Left colon (tissue), 2 donors: ENCODE measurements at regions not wholly inside any gene's neighbourhood (a gene's known extent, or its start where the extent isn't known, plus 50 kb on each side); places are given as distances from the start of the nearest gene placed in this dataset.
"Not testable (repeated sequence)": the region's sequence is repeated elsewhere in the genome, so short reads cannot be mapped to it uniquely, and the experiment has no call there.

Experiments
- ATAC-seq: fragments of 200-7000 bp; cut with Tn5 transposase; one replicate; pipeline ENCODE4 v1.9.1; 2020; ENCODE audit warnings: mild to moderate bottlenecking, moderate library complexity
- DNase-seq, 2 donors: peaks; one replicate each; pipeline ENCODE4 v3.0.0-alpha.2; 2020
- intact Hi-C, 2 donors: fragments of 100-400 bp; cut with DNase I in 1 of 2; cut with micrococcal nuclease in 1 of 2; formaldehyde crosslinking; loops; one replicate each; pipeline versions ENCODE4 v1.11.2 to v1.14.0; 2022; cut with DNase I, micrococcal nuclease
- donor health status: DM: no; HTN: no; CAD: no.
- donor health status: DM: yes; HTN: yes; CAD: no.

DNA sequence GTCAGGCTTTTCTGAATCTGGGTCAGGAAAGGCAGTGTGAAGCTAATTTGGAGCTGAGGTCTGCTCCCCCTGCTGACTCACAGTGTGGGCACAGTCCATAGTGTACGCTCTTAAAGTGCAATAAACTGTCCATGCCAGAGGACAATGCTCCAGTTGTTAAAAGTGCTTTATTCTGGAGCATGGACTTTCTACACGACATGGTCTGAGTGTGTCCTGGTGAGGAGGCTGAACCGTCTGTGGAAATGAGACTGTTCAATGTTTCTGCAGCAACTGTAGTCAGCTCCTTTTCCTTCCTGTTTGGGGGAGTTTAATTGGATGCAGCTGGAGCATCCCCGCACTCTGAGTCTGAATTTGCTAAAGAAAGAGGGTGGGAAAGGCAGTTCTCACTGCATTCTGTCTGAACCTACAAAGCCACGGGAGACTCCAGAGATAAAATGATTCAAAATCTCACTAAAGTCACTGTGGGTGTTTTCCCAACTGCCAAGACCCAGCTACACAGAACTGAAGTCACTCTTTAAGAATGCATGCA, 110.2 kb upstream of the TRIB2 start:
- ATAC-seq (no peak), DNase-seq (no peak)
- intact Hi-C loops, result no loop called here

DNA sequence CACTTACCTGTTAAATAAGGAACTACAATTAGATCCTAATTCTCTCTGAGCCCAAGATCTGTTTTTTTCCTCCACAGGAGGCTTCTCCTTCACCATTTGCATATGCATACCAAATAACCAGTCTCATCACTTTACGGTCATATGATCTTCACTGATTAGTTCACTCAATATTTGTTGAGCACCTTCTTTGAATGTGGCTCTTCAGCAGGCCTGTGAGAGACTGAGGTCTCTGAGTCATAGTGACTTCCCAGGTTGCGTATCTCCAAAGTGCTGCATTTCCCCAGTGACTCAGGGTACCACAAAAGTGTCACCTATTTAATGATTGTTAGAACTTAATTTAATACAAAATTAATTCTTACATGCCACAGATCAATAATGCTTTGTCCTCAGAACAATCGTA, 108.8 kb upstream of the TRIB2 start:
- intact Hi-C loops, result no loop called here
- DNase-seq, result no peak
- no peak for ATAC-seq

DNA sequence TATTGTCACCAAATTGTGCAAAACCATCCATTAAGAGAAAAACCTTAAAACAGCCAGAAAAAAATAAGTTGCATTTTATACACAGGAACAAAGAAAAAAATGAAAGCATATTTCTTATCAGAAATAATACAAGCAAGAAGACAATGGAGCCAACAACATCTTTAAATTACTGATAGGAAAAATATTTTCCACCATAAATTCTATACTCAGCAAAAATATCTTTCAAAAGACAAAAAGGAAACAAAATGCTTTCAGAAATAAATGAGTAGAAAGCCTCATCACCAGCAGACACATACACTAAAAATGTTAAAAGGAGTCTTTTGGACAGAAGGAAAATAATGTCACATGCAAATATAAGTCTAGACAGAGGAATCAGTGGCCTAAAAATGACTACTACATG, 106.4 kb upstream of the TRIB2 start:
- no peak for ATAC-seq
- no peak for DNase-seq
- intact Hi-C loops, result no loop called here

DNA sequence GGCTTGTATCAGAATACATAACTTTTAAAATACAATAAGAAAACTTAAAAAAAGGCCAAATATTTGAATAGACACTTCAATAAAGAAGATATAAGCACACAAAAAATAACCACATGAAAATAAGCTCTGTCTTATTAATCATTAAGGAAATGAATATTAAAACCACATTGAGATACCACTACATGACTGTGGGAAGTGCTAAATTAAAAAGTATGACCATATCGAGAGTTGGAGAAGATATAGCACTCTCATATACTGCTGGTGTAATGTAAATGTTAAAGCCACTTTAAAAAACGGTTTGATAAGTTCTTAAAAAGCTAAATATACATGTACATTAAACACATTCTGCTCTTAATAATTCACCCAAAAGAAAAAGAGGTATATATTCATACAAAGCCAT, 104.6 kb upstream of the TRIB2 start:
- intact Hi-C loops, result no loop called here
- ATAC-seq, result no peak

DNA sequence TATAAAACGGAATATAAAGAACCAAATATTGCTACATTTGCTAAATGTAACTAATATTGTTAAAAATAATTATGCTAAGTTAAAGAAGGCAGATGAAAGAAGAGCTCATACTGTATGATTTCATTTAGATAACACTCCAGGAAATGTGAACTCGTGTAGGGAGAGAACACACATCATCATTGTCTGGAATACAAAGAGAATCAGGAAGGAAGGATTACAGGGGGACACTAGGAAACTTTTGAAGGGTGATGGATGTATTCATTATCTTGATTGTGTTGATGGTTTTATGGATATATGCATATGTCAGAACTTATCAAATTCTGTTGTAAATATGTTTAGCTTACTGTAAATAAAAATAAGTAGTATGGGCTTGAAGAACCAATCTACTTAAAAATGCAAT, 104.1 kb upstream of the TRIB2 start:
- intact Hi-C loops, result no loop called here
- ATAC-seq, result no peak
- DNase-seq, result no peak

More for the DNA sequence above, 104.6 kb upstream of the TRIB2 start:
- no peak for DNase-seq

DNA sequence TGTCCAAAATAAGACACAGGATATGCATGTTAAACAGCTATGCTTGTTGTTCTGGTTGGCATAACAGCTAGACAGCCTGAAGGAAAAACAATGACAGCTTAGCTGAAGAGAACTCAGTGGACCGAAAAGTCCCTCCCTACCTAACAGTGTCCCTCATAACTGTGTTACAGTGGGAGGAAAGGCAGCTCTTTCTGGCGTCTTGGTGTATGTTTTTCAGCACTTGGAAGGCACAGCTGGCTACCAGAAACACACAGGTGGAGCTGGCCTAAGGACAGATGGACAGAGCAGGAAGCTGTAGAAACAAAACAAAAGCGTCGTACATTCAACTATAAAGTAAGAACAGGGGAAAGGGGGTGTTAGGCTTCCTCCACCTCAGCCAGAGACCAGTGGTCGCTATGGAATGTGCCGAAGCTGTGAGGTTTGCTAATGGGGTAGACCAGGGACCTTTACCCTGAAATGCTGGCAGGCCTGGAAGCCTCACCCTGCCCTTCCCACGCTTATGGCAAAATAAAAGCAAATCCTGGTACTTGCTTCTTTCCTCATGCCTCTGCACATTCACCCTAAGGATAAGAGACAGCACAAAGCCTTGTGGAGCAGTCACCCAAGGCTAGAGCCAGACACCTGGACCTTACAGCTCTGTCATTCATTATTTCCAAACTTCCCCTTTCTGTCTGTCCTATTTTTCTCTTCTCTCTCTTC, 103.5 kb upstream of the TRIB2 start:
- no peak for ATAC-seq
- intact Hi-C loops, result no loop called here
- DNase-seq, result no peak

DNA sequence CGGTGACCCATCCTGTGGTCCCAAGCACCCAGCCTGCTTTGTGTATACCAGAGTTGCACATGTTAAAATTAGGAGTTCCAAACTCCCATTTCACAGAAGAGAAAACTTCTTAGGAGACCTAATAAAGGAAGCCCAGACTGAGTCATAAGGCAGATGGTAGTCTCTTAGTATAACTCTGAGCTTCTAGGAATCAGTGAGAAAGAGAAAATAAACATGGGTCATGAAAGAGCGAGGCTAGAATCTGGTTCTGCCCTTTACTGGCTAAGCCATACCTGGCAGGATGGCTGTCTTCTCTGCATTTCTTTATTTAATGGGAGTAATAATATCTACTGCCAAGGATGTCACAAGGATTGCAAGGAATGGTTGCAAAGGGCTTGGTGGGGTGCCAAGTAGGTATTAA, 101.2 kb upstream of the TRIB2 start:
- DNase-seq (no peak), ATAC-seq (no peak)
- intact Hi-C loops, result no loop called here

DNA sequence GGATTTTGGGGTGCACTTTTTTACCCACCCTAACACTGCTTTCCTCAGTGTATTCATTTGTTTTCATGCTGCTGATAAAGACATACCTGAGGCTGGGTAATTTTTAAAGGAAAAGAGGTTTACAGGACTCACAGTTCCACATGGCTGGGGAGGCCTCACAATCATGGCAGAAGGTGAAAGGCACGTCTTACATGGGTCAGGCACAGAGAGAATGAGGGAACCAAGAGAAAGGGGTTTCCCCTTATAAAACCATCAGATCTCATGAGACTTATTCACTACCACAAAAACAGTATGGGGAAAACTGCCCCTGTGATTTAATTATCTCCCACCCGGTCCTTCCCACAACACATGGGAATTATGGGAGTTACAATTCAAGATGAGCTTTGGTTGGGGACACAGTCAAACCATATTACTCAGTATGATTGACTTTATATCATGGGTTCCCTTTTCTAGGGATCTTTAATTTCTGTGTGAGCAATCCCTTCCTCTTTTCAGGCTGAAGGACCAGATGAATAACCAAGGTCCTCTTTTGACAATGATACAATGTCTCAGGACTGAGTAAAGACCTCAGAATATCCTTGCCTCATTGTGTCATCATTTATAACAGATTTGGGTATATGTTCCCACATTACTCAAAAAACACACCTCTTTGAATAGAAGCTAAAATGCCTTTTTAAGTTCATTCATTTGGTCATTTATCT, 100.1 kb upstream of the TRIB2 start:
- DNase-seq, result no peak
- no peak for ATAC-seq
- intact Hi-C loops, result no loop called here

DNA sequence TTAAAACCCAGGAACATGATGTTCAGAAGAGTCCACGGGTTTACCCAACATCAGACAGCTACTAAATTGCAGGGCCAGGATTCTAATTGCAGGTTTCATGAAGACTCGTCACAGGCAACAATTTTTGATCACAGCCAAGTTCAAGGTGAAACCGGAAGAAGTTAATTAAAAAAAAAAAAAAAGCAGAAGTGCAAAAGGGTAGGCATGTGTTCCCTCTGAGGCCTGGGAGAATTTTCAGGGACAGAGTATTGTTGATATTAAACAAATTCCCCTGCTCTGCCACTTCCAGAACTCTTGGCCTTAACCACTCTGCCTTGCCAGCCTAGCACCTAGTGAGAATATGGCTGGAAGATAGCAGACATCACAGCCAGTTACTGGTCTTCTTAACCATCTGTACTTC, 99.4 kb upstream of the TRIB2 start:
- ATAC-seq (no peak), DNase-seq (no peak)
- intact Hi-C loops, result no loop called here

DNA sequence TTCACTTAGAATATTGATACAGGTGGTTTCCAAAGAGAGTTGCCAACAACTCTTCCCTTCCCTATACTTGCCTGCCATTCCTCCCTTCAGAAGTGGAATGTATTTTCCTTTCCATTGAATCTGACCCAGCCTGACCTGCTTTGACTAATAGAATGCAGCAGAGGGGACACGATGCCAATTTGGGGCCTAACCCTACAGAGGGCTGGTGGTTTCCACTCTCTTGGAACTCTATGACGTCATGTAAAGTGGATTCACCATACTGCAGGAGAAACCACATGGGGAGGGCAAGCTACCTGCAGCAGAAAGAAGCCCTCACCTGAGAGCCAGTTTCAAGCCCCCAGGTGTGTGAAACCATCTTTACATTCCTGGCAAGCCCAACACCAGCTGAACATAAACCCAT, 98.9 kb upstream of the TRIB2 start:
- no peak for DNase-seq
- ATAC-seq, result no peak
- intact Hi-C loops, result no loop called here

DNA sequence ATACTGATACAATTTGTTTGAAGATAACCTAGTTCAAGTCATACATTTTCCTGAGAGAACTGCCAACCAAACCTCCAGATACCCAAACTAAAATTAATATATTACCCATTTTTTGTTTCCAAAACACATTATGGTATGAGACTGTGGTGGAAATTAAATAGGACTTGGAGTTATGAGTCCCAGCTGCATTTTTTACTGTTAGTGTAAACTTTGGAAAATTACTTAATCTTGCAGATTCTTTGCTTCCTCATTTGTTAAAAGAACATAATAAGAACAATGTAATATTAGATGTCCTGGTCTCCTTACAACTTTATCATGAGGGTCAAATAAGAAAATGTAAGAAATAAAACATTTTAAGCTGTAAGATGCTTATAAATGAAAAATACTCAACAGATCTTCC, 98.2 kb upstream of the TRIB2 start:
- no peak for DNase-seq
- ATAC-seq, result no peak
- intact Hi-C loops, result no loop called here

DNA sequence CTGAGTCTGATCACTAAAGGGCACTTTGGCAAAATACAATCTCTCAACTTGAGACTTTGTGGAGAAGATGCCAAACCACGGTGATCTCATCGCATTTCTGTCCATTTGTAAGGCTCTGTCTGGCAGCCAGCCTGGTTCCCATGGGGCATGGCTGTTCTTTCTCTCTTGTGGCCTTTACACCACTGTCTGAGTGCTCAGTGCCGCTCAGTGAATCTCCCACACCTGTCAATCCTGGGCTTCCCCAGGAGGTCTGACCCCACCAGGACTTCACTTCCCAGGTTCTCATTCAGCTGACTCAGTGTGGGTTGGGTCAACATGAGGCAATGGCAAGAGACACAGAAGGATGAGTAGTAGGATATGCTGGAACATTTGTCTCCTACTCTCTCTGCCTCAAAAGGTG, 96.8 kb upstream of the TRIB2 start:
- intact Hi-C loops, result no loop called here
- no peak for DNase-seq
- ATAC-seq, result no peak

DNA sequence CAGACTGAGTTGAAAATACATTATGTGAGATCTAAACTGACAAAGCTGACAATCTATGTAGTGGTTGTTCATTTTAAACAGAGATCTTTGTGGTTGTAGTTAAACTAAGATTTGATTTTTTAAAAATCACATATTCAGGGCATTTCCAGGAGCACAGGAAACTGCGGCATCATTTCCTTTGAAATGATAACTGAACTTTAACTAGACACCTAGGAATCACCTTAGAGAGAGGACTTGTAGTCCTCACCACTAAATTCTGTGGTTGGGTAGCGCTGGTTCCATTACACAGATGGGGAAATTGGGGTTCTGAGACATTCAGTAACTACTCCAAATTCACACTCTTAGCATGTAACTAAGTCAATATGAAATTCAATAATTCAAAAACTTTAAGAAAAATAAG, 96.0 kb upstream of the TRIB2 start:
- intact Hi-C loops, result no loop called here
- DNase-seq (no peak), ATAC-seq (no peak)

DNA sequence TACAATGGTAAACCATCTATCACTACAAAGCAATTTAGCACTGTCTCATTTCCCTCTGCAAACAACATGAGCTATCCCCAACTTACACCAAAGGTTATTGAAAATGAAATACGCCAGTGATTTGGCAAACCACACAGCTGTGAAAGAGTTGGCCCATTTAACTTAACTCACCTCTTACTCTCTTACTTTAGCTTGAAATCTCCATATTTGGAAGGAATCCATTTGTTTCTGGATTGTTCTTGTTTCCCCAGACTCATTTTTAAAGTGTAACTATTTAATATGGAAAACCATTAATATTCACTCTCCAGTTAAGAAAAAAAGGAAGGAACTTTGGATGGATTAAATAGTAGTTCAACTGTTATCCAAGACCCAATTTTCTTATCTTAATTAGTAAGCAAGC, 93.7 kb upstream of the TRIB2 start:
- ATAC-seq (no peak), DNase-seq (no peak)
- intact Hi-C loops, result no loop called here

DNA sequence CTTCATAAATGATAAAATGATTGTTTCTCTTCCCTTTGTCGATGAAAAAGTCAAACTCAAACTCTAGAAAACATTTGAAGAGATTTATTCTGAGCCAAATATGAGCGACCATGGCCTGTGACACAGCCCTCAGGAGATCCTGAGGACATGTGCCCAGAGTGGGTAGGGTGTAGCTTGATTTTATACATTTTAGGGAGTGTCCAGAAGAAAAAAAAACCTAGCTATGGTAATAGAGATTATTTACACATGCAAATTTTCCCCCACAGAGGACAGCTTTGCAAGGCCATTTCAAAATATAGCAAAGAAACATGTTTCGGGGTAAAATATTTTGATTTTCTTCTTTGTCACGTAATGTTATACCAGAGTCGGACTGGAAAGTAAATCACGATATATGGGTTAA, 92.4 kb upstream of the TRIB2 start:
- intact Hi-C loops, result no loop called here
- ATAC-seq (no peak), DNase-seq (no peak)

DNA sequence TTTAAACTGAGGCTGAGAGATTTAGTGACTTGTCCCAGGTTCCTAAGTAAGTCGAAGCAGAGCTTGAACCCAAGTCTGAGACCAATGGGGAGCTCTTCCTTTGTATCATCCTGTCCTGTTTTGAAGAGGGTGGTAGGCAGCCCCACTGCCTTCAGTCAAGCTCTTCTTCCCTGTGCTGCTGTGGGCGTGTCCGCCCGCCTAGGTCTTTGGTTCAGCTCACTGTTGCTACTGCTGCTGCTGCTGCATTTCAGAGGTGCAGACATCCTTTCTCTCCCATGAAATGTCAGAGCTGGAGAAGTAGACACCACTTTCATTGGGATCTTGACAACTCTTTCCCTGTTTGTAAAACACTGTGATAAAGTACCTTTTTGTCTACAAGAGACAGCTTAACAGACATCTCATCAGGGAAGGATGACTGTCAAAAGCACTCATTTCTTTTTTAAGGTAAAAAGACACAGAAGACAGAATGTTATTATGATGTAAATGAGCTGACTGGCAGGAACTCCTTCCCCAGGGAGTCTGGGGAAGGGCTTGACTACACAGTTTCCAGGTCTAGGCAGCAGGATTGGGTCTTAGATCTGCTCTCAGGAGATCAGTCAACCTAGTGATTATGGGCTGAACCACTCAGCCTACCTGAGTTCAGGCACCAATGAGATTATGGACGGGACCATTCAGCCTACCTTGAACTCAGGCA, 91.7 kb upstream of the TRIB2 start:
- DNase-seq (no peak), ATAC-seq (no peak)

DNA sequence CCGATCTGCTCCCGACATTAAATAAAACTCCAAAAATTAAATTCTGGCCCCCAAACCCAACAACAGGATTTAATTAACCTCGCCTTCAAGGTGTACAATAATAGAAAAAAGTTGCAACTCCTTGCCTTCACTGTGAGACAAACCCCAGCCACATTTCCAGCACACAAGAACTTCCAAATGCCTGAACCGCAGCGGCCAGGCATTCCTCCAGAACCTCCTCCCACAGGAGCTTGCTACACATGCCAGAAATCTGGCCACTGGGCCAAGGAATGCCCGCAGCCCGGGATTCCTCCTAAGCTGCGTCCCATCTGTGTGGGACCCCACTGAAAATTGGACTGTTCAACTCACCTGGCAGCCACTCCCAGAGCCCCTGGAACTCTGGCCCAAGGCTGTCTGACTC, 88.2 kb upstream of the TRIB2 start:
- ATAC-seq, DNase-seq, intact Hi-C loops: not testable (repeated sequence)

More for the DNA sequence above, 91.7 kb upstream of the TRIB2 start:
- intact Hi-C loops, result no loop called here

DNA sequence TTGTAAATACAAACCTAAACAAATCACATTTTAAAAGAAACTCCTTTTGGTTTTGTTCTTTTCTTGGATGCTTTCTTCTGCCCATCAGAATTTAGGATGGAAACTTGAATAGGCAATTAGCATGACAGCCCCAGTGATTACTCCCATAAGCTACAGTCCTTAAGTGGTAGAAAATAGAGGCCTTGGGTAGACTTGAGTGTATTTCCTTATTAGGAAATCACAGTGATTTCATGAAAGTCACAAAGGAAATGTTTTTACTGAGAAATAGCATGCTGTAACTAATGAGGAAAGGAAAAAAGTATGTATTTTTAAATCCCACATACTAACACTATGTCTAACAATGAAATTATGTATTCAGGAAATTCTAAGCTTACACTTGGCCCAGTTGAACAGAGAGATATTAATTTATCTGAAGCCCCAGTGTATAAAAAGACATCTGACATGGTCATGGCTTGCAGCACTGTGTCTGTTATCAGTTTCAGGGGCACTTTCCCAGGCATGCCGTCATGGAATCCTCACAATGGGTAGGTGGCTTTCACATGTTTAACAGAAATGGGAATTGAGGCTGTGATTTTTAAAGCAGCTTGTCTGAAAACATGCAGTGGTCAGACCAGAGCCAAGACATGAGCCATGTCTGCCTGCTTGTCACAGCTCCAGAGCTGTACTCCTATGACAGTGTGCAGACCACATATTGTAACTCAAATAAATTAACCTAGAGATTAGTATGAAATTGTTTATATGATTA, 79.7 kb upstream of the TRIB2 start:
- DNase-seq (no peak), ATAC-seq (no peak)
- intact Hi-C loops, result no loop called here

DNA sequence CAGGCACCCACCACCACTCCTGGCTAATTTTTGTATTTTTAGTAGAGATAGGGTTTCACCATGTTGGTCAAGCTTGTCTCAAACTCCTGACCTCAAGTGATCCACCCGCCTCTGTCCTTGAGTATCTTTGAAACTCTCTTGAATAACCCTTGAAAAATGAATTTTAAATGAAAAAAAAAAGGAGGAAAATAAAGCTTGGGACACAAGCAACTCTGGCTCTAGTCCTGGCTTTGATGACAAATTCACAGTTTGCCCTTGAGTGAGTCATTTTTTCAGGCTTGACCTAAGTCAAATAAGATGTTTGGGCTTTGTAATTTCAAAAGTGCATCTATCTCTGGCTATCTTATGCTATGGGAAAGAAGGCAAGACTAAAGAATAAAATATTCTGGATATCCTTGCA, 79.0 kb upstream of the TRIB2 start:
- ATAC-seq, result no peak

DNA sequence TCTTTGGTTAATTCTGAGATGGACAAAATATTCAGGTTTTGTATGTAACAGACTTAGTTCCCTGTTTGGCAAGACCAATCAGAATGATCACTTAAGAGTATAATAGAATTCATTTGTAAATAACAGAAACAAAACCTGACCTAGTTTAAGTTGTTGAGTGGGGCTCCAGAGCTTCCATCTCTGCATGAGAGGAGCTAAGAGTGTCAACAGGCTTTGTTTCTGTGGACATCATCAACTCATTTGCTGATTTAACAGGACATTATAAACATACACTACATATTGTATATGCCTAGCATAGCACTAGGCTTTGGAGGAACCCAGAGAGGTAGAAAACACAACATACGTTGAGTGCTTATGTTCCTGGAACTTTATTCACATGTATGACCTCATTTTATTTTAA, 75.3 kb upstream of the TRIB2 start:
- DNase-seq (no peak), ATAC-seq (no peak)
- intact Hi-C loops, result no loop called here

More for the DNA sequence above, 79.0 kb upstream of the TRIB2 start:
- intact Hi-C loops, result no loop called here
- DNase-seq, result no peak
